K562 (cell line): ENCODE measurements at regions not wholly inside any gene's neighbourhood (a gene's known extent, or its start where the extent isn't known, plus 50 kb on each side); places are given as distances from the start of the nearest gene placed in this dataset.

Experiments used
- ATAC-seq: fragments of 200-7000 bp; cut with Tn5 transposase; 3 replicates; pipeline ENCODE4 v1.9.1; 2020; ENCODE audit warnings: moderate library complexity
- BruUV-seq: library from RNA; stranded (reverse); fragments of 400-500 nt; replicated peaks from 2 replicates; lab custom pipeline; 2021; lab: Mats Ljungman, UMichigan
- CTCF ChIA-PET: fragments of 300-600 bp; formaldehyde crosslinking; extraction: SDS; loops from one replicate; lab custom pipeline; 2021; ENCODE audit warnings: low intra/inter-chr PET ratio; lab: Yijun Ruan, JAX
- POLR2A ChIA-PET: fragments of 300-600, 350-650 bp; sonication (Branson Sonifier 250); formaldehyde crosslinking; extraction: SDS; loops from one replicate; lab custom pipeline; 2021; ENCODE audit warnings: antibody characterized with exemption, inconsistent platforms; lab: Yijun Ruan, JAX
- DNase-seq, 4 experiments: peaks; one replicate each; pipeline versions ENCODE4 v3.0.0 to v3.0.0-alpha.2; 2011 to 2018; ENCODE audit warnings: low spot score in 3 of 4, mixed read lengths in 3 of 4; ENCODE audit errors: extremely low read depth in 1 of 4
- FAIRE-seq: peaks from 2 replicates; lab custom pipeline; 2011; peaks lifted over from hg19 to GRCh38; lab: Jason Lieb, UNC
- H2AFZ ChIP-seq: 2 replicates; pipeline ENCODE4 v1.6.0; 2011; ENCODE audit warnings: low read depth, low read length, control low read depth, inconsistent platforms
- H3K27ac ChIP-seq: fragments of 200-600 bp; 3 replicates; pipeline ENCODE4 v1.8.0; 2011; ENCODE audit warnings: low read depth, mild to moderate bottlenecking, control low read depth, inconsistent platforms, low read length, moderate library complexity, mixed read lengths; ENCODE audit errors: extremely low read depth
- H3K27me3 ChIP-seq, 2 experiments: fragments of 300-600 bp in 1 of 2; 2 replicates in 1 of 2; 3 replicates in 1 of 2; pipeline versions ENCODE4 v1.6.0 to v1.8.0; 2011; ENCODE audit warnings: inconsistent platforms in 2 of 2, low read length in 2 of 2, mild to moderate bottlenecking in 1 of 2, mixed read lengths in 1 of 2, moderate library complexity in 1 of 2; ENCODE audit not compliant: control insufficient read depth in 2 of 2, insufficient read depth in 2 of 2
- H3K36me3 ChIP-seq: fragments of 300-600 bp; 3 replicates; pipeline ENCODE4 v1.8.0; 2011; ENCODE audit warnings: mild to moderate bottlenecking, low read length, inconsistent platforms; ENCODE audit not compliant: control insufficient read depth, insufficient read depth
- H3K4me1 ChIP-seq, 2 experiments: fragments of 200-600 bp in 1 of 2; replicated peaks in 1 of 2; 2 replicates in 1 of 2; 3 replicates in 1 of 2; pipeline versions ENCODE4 v1.5.1 to v1.8.0; 2011; ENCODE audit warnings: inconsistent platforms in 2 of 2, low read length in 2 of 2, mild to moderate bottlenecking in 1 of 2, mixed read lengths in 1 of 2, moderate library complexity in 1 of 2; ENCODE audit not compliant: control insufficient read depth in 2 of 2, insufficient read depth in 2 of 2
- H3K4me2 ChIP-seq: 2 replicates; pipeline ENCODE4 v1.6.1; 2011; ENCODE audit warnings: low read length, control low read depth, inconsistent platforms, mixed read lengths; ENCODE audit not compliant: insufficient read depth
- H3K4me3 ChIP-seq: fragments of 200-600 bp; sonication (generic), shearing (Covaris generic); 2 replicates; pipeline ENCODE4 v1.5.1; 2016; ENCODE audit warnings: control low read depth, inconsistent platforms
- H3K79me2 ChIP-seq: fragments of 200-600 bp; 3 replicates; pipeline ENCODE4 v1.8.0; 2011; ENCODE audit warnings: low read length, inconsistent platforms; ENCODE audit not compliant: control insufficient read depth, insufficient read depth
- H3K9ac ChIP-seq, 2 experiments: 2 replicates each; pipeline versions ENCODE4 v1.6.0 to v1.6.1; 2011; ENCODE audit warnings: low read depth in 2 of 2, low read length in 2 of 2, control low read depth in 1 of 2, inconsistent platforms in 1 of 2, mild to moderate bottlenecking in 1 of 2, mixed read lengths in 1 of 2; ENCODE audit not compliant: insufficient read depth in 1 of 2
- H3K9me1 ChIP-seq: one replicate; pipeline ENCODE4 v1.6.0; 2011; ENCODE audit warnings: inconsistent platforms, mild to moderate bottlenecking, low read length, moderate library complexity; ENCODE audit not compliant: control insufficient read depth, insufficient read depth
- H3K9me3 ChIP-seq: replicated peaks from 2 replicates; pipeline ENCODE4 v1.5.1; 2011; ENCODE audit warnings: low read depth, low read length, inconsistent platforms; ENCODE audit not compliant: control insufficient read depth, insufficient read depth
- H4K20me1 ChIP-seq: replicated peaks from 2 replicates; pipeline ENCODE4 v1.6.1; 2011; ENCODE audit warnings: low read length, inconsistent platforms, mixed read lengths; ENCODE audit not compliant: control insufficient read depth, insufficient read depth
- CREB5 ChIP-seq: fragments of 250-450 bp; sonication (Bioruptor Pico); IDR thresholded peaks from 2 replicates; pipeline ENCODE4 v1.5.0; 2020; ENCODE audit warnings: mild to moderate bottlenecking
- NCOR1 ChIP-seq: fragments of 450-650 bp; IDR thresholded peaks from 2 replicates; pipeline ENCODE4 v1.6.1; 2016; ENCODE audit warnings: mild to moderate bottlenecking, moderate library complexity
- PML ChIP-seq: IDR thresholded peaks from 2 replicates; pipeline ENCODE4 v1.6.1; 2012; ENCODE audit warnings: low read length, inconsistent platforms
- SRF ChIP-seq, 2 experiments: fragments of 250-450, 450-650 bp in 1 of 2; sonication (Bioruptor Pico) in 1 of 2; sonication (generic) in 1 of 2; formaldehyde crosslinking; IDR thresholded peaks; 2 replicates each; pipeline versions ENCODE4 v1.5.0 to v1.5.1; 2020 to 2022; ENCODE audit warnings: mild to moderate bottlenecking in 1 of 2, missing genetic modification reagents in 1 of 2
- VEZF1 ChIP-seq: fragments of 200-800 bp; sonication (Bioruptor generic); IDR thresholded peaks from 2 replicates; pipeline ENCODE4 v1.6.1; 2017; ENCODE audit warnings: missing genetic modification characterization, missing compliant biosample characterization
- ZBTB33 ChIP-seq: sonication (generic); formaldehyde crosslinking; IDR thresholded peaks from 2 replicates; pipeline ENCODE4 v1.8.1; 2023; ENCODE audit warnings: mild to moderate bottlenecking, missing genetic modification reagents
- ZBTB49 ChIP-seq: sonication (generic); formaldehyde crosslinking; IDR thresholded peaks from 2 replicates; pipeline ENCODE4 v1.8.0; 2022; ENCODE audit warnings: missing genetic modification reagents, mild to moderate bottlenecking, borderline replicate concordance
- WGBS: fragments of 100-300 bp; shearing (Covaris generic); methylation state at CpG from one replicate; pipeline ENCODE4 v1.1.6; 2016; ENCODE audit warnings: low coverage, mixed read lengths; ENCODE audit not compliant: insufficient coverage; ENCODE audit errors: missing lambda C conversion rate; 5-methylcytosine and 5-hydroxymethylcytosine counted together
- in situ Hi-C: fragments of 300-500 bp; cut with MboI; formaldehyde crosslinking; loops from 4 replicates; pipeline ENCODE4 v1.15.0; 2018; ENCODE audit warnings: inconsistent platforms, mixed read lengths
- intact Hi-C: fragments of 100-400 bp; cut with micrococcal nuclease; formaldehyde crosslinking; loops from 2 replicates; pipeline ENCODE4 v1.14.2; 2022

GRCh38 chr22:47486569-47487312 lies 724.3 kb downstream of the TBC1D22A start:
- Histone ChIP-seq H3K9me1 (no peaks in the 10 kb centered on the region), H3K27me3 (peaks cover 0 to 14% of the 10 kb centered on the region in 2 experiments; a peak in 1 of 5 replicates), H3K36me3 (no peaks in the 10 kb centered on the region), H3K9ac (no peak overlapping the region), H3K4me3 (no peak overlapping the region), H4K20me1 (no peaks in the 10 kb centered on the region), H3K9me3 (no peaks in the 10 kb centered on the region), H3K4me1 (no peaks in the 10 kb centered on the region), H3K27ac (no peak overlapping the region), H3K79me2 (no peaks in the 10 kb centered on the region), H3K4me2 (no peak overlapping the region), H2AFZ (peak overlapping the region; percentile 40; the same call in 1 of the 2 replicates)
- POLR2A ChIA-PET = interaction anchor here (0.6 kb wide), 1 partner anchor 769 kb away, joined by 3 read pairs; no protein-coding TSS in a partner anchor
- no peak for DNase-seq
- no peak for ATAC-seq
- CTCF ChIA-PET = no interaction called here
- FAIRE-seq = no peak
- no TSS peak for BruUV-seq
- 16% methylated on average over 14 of the region's 15 CpGs for WGBS
- in situ Hi-C loops (no loop called here), intact Hi-C loops (no loop called here)
- TF ChIP-seq SRF (CRISPR knock-in tag; IDR thresholded peaks at IDR 0.05) (no peak), ZBTB33 (CRISPR knock-in tag) (no peak), ZBTB49 (CRISPR knock-in tag) (no peak), PML (no peak), CREB5 (CRISPR knock-in tag) (no peak), VEZF1 (CRISPR knock-in tag) (no peak), NCOR1 (no peak)
